GM23338 (cell line): ENCODE measurements at regions not wholly inside any gene's neighbourhood (a gene's known extent, or its start where the extent isn't known, plus 50 kb on each side); places are given as distances from the start of the nearest gene placed in this dataset.

Experiments used
- ATAC-seq: fragments of 200-7000 bp; cut with Tn5 transposase; 3 replicates; pipeline ENCODE4 v1.9.1; 2020
- DNase-seq: peaks from one replicate; pipeline ENCODE4 v3.0.0-alpha.2; 2015; ENCODE audit warnings: low spot score
- H2AFZ ChIP-seq: fragments of 200-600 bp; sonication (generic); 2 replicates; pipeline ENCODE4 v1.8.0; 2016; ENCODE audit warnings: antibody characterized with exemption, mild to moderate bottlenecking, moderate library complexity
- H3F3A ChIP-seq: fragments of 200-600 bp; sonication (generic); replicated peaks from 2 replicates; pipeline ENCODE4 v1.8.0; 2017; ENCODE audit warnings: antibody characterized with exemption, mixed run types, low read depth
- H3K27ac ChIP-seq: fragments of 200-600 bp; sonication (generic); 2 replicates; pipeline ENCODE4 v1.6.1; 2016; ENCODE audit warnings: low read depth
- H3K27me3 ChIP-seq: fragments of 200-600 bp; sonication (generic); 2 replicates; pipeline ENCODE4 v1.8.0; 2016; ENCODE audit warnings: mild to moderate bottlenecking, mixed run types, moderate library complexity; ENCODE audit not compliant: insufficient read depth
- H3K36me3 ChIP-seq: fragments of 200-600 bp; sonication (generic); 2 replicates; pipeline ENCODE4 v1.8.0; 2016; ENCODE audit warnings: mild to moderate bottlenecking; ENCODE audit not compliant: insufficient read depth
- H3K4me1 ChIP-seq: fragments of 200-600 bp; sonication (generic); 2 replicates; pipeline ENCODE4 v1.8.0; 2016; ENCODE audit warnings: mild to moderate bottlenecking, moderate library complexity; ENCODE audit not compliant: insufficient read depth
- H3K4me2 ChIP-seq: fragments of 200-600 bp; sonication (generic); 2 replicates; pipeline ENCODE4 v1.7.1; 2017; ENCODE audit warnings: mixed run types
- H3K4me3 ChIP-seq: fragments of 200-600 bp; sonication (generic); 2 replicates; pipeline ENCODE4 v1.6.1; 2016; ENCODE audit warnings: mixed run types
- H3K79me2 ChIP-seq: fragments of 200-600 bp; sonication (generic); replicated peaks from 2 replicates; pipeline ENCODE4 v1.8.0; 2017; ENCODE audit warnings: mild to moderate bottlenecking; ENCODE audit not compliant: insufficient read depth
- H3K9me2 ChIP-seq: fragments of 200-600 bp; sonication (generic); 2 replicates; pipeline ENCODE4 v1.8.0; 2017; ENCODE audit not compliant: insufficient read depth
- H4K20me1 ChIP-seq: fragments of 200-600 bp; sonication (generic); replicated peaks from 2 replicates; pipeline ENCODE4 v1.8.0; 2017; ENCODE audit warnings: mild to moderate bottlenecking; ENCODE audit not compliant: insufficient read depth
- H3K27ac Mint-ChIP-seq: 2 replicates; pipeline ENCODE4 v1.8.0; 2020; ENCODE audit warnings: inconsistent platforms, mild to moderate bottlenecking, moderate library complexity, mixed read lengths
- H3K27me3 Mint-ChIP-seq: 3 replicates; pipeline ENCODE4 v1.8.0; 2022; ENCODE audit warnings: low read depth, mild to moderate bottlenecking, moderate library complexity, mixed read lengths, inconsistent platforms; ENCODE audit not compliant: insufficient read depth, poor library complexity
- H3K36me3 Mint-ChIP-seq: 3 replicates; pipeline ENCODE4 v1.8.0; 2021; ENCODE audit warnings: low read depth, mild to moderate bottlenecking, inconsistent platforms, moderate library complexity, mixed read lengths
- H3K4me1 Mint-ChIP-seq: 3 replicates; pipeline ENCODE4 v1.8.0; 2020; ENCODE audit warnings: mild to moderate bottlenecking, inconsistent platforms, mixed read lengths
- H3K4me3 Mint-ChIP-seq: 3 replicates; pipeline ENCODE4 v1.8.0; 2021; ENCODE audit warnings: moderate library complexity, mild to moderate bottlenecking, inconsistent platforms, mixed read lengths
- H3K9me3 Mint-ChIP-seq: 3 replicates; pipeline ENCODE4 v1.8.0; 2020; ENCODE audit warnings: moderate library complexity, mild to moderate bottlenecking, inconsistent platforms, mixed read lengths
- CREB1 ChIP-seq: fragments of 250-450 bp; sonication (Bioruptor Pico); IDR thresholded peaks from 2 replicates; pipeline ENCODE4 v1.5.0; 2020; ENCODE audit warnings: low read depth, mild to moderate bottlenecking, moderate library complexity
- CTCF ChIP-seq, 2 experiments: fragments of 200-600 bp in 1 of 2; sonication (generic) in 1 of 2; conservative IDR thresholded peaks; 2 replicates each; pipeline versions ENCODE4 v1.5.1 to v1.6.1; 2016 to 2017; ENCODE audit warnings: antibody characterized with exemption in 2 of 2, low read depth in 2 of 2, mild to moderate bottlenecking in 2 of 2, moderate library complexity in 1 of 2
- EZH2 ChIP-seq: fragments of 200-600 bp; sonication (generic); IDR thresholded peaks from one replicate; pipeline ENCODE4 v1.8.0; 2017; ENCODE audit warnings: antibody characterized with exemption, mild to moderate bottlenecking, low read depth; ENCODE audit not compliant: unreplicated experiment
- EZH2phosphoT487 ChIP-seq: fragments of 200-600 bp; sonication (generic); IDR thresholded peaks from one replicate; pipeline ENCODE4 v1.8.1; 2018; ENCODE audit warnings: antibody characterized with exemption; ENCODE audit not compliant: unreplicated experiment
- JUNB ChIP-seq: IDR thresholded peaks from one replicate; pipeline ENCODE4 v1.6.1; 2016; ENCODE audit warnings: antibody characterized with exemption; ENCODE audit not compliant: unreplicated experiment
- NANOG ChIP-seq: IDR thresholded peaks from 2 replicates; pipeline ENCODE4 v1.6.1; 2016; ENCODE audit warnings: antibody characterized with exemption, borderline replicate concordance
- REST ChIP-seq: IDR thresholded peaks from one replicate; pipeline ENCODE4 v1.6.1; 2018; ENCODE audit warnings: antibody characterized with exemption; ENCODE audit not compliant: unreplicated experiment
- STAT1 ChIP-seq: IDR thresholded peaks from one replicate; pipeline ENCODE4 v1.6.1; 2016; ENCODE audit warnings: antibody characterized with exemption; ENCODE audit not compliant: unreplicated experiment
- ZNF114 ChIP-seq: fragments of 250-450 bp; sonication (Bioruptor Pico); IDR thresholded peaks from 2 replicates; pipeline ENCODE4 v1.5.0; 2020; ENCODE audit warnings: mild to moderate bottlenecking, moderate library complexity
- ZNF331 ChIP-seq: fragments of 250-450 bp; sonication (Bioruptor Pico); IDR thresholded peaks from 2 replicates; pipeline ENCODE4 v1.5.0; 2020; ENCODE audit warnings: low read depth, mild to moderate bottlenecking, moderate library complexity
- ZNF462 ChIP-seq: fragments of 250-450 bp; sonication (Bioruptor Pico); IDR thresholded peaks from 2 replicates; pipeline ENCODE4 v1.5.0; 2020; ENCODE audit warnings: mild to moderate bottlenecking, moderate library complexity

- TF ChIP-seq ZNF331 (CRISPR knock-in tag) (no peak), NANOG (peak; percentile 77; the same call in 1 of the 2 replicates), REST (no peak)
Observed at GRCh38 chr3:110576960-110577359, 494.7 kb upstream of the NECTIN3 start (continued).

- peaks cover 46% of the 10 kb centered on the region for H3K4me1 Mint-ChIP-seq
- Histone ChIP-seq H3K4me2 (peak overlapping the region; percentile 18; the same call in 1 of the 2 replicates), H3K4me1 (peaks cover 30% of the 10 kb centered on the region), H3K9me2 (no peaks in the 10 kb centered on the region), H3K4me3 (no peak overlapping the region), H3K27me3 (no peaks in the 10 kb centered on the region), H2AFZ (no peak overlapping the region), H3F3A (no peaks in the 10 kb centered on the region), H3K27ac (peak overlapping the region; percentile 80), H4K20me1 (no peaks in the 10 kb centered on the region), H3K36me3 (no peaks in the 10 kb centered on the region), H3K79me2 (no peaks in the 10 kb centered on the region)
- H3K27ac Mint-ChIP-seq, result peak overlapping the region; percentile 97
- peaks cover 30% of the 10 kb centered on the region for H3K36me3 Mint-ChIP-seq
- H3K9me3 Mint-ChIP-seq, result peaks cover 16% of the 10 kb centered on the region; the same call in 2 of the 3 replicates
- H3K27me3 Mint-ChIP-seq, result peaks cover 5% of the 10 kb centered on the region
- DNase-seq (no peak), ATAC-seq (no peak)
- no peak overlapping the region; the same call in 2 of the 3 replicates for H3K4me3 Mint-ChIP-seq
- TF ChIP-seq JUNB, result no peak
- TF ChIP-seq ZNF331 (CRISPR knock-in tag), result no peak
- no peak for TF ChIP-seq CTCF (conservative IDR thresholded peaks at IDR 0.05; ENCODE audit: low read depth in 2 of 2)
- TF ChIP-seq EZH2phosphoT487, result no peak
- TF ChIP-seq STAT1, result no peak
- no peak for TF ChIP-seq EZH2
- TF ChIP-seq ZNF114, result no peak
- TF ChIP-seq ZNF462 (CRISPR knock-in tag), result no peak
- TF ChIP-seq CREB1 (CRISPR knock-in tag), result no peak
Observed at GRCh38 chr3:110577854-110578253, 493.8 kb upstream of the NECTIN3 start.
